ENCODE measurements at regions not wholly inside any gene's neighbourhood (a gene's known extent, or its start where the extent isn't known, plus 50 kb on each side); places are given as distances from the start of the nearest gene placed in this dataset.

DNA sequence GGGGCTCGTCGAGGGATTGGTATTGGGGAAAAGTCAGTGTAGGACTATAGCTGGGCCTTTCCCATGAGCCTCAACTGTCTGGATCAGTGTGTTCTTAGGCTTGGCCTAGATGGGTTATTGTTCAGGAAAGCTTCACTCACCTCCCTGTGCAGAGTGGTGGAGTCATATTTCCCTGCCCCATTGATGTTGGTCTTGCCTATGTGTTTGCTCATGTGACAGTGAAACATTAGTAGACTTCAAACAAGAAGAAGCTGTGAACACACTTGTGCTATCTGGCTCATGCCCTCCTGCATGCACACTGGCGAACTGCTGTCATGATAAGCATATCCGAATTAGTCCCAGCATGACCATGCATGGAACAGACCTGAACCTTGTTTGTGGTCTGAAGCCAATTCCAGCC is 171.1 kb downstream of the DHX35 start:
- no peak overlapping the region for H2AFZ ChIP-seq
- H3K27me3 ChIP-seq: no peaks in the 10 kb centered on the region
- H3K9me2 ChIP-seq (replicated peaks; ENCODE audit: insufficient read depth): no peaks in the 10 kb centered on the region
- H3K4me1 ChIP-seq (ENCODE audit: insufficient read depth): no peaks in the 10 kb centered on the region
- H4K20me1 ChIP-seq (ENCODE audit: insufficient read depth, poor library complexity, severe bottlenecking): no peaks in the 10 kb centered on the region
- no peak for DNase-seq (ENCODE audit: low spot score)
- H3K79me2 ChIP-seq: no peaks in the 10 kb centered on the region
- H3K4me3 ChIP-seq: no peak overlapping the region
- 97% methylated on average over 4 of the region's 4 CpGs for WGBS (ENCODE audit: low lambda C conversion rate, missing lambda C conversion rate)
- TF ChIP-seq EZH2 (IDR thresholded peaks at IDR 0.05; ENCODE audit: borderline replicate concordance) (no peak), EZH2phosphoT487 (IDR thresholded peaks at IDR 0.05; ENCODE audit: low read depth, severe bottlenecking, unreplicated experiment) (no peak), CTCF (IDR thresholded peaks at IDR 0.05; ENCODE audit: poor library complexity) (no peak)
- no peak overlapping the region for H3K27ac ChIP-seq
- H3K4me2 ChIP-seq: no peak overlapping the region
- H3K36me3 ChIP-seq (replicated peaks; ENCODE audit: insufficient read depth, low read depth): no peaks in the 10 kb centered on the region
- no peaks in the 10 kb centered on the region for H3K9me3 ChIP-seq (ENCODE audit: low read depth)

DNA sequence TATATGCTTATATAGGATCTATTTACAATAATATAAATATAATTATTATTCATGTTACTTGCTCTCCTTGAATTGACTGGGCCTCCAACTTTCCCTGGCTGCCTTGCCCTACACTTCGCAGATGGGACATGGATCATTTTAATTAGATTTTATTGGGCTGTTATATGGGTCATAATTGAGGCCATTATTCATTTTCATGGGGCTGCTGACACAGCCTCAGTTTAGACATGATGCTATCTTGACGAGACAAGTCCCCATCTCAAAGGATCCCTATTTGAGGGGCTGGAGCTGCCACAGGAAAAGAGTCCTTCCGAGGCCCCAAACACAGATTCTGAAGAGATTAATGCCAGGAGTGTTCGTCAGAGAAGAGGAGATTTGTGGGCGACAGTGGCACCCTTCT is 170.4 kb downstream of the DHX35 start:
- H3K27me3 ChIP-seq: no peaks in the 10 kb centered on the region
- no peaks in the 10 kb centered on the region for H4K20me1 ChIP-seq (ENCODE audit: insufficient read depth, poor library complexity, severe bottlenecking)
- no peak overlapping the region for H3K4me2 ChIP-seq
- TF ChIP-seq CTCF (IDR thresholded peaks at IDR 0.05; ENCODE audit: poor library complexity) (no peak), EZH2phosphoT487 (IDR thresholded peaks at IDR 0.05; ENCODE audit: low read depth, severe bottlenecking, unreplicated experiment) (no peak), EZH2 (IDR thresholded peaks at IDR 0.05; ENCODE audit: borderline replicate concordance) (no peak)
- no peak for DNase-seq (ENCODE audit: low spot score)
- H3K9me2 ChIP-seq (replicated peaks; ENCODE audit: insufficient read depth): no peaks in the 10 kb centered on the region
- WGBS (ENCODE audit: low lambda C conversion rate, missing lambda C conversion rate): 89% methylated on average over 5 of the region's 5 CpGs
- H3K4me1 ChIP-seq (ENCODE audit: insufficient read depth): no peaks in the 10 kb centered on the region
- H3K4me3 ChIP-seq: no peak overlapping the region
- no peaks in the 10 kb centered on the region for H3K79me2 ChIP-seq
- no peak overlapping the region for H3K27ac ChIP-seq
- H3K9me3 ChIP-seq (ENCODE audit: low read depth): no peaks in the 10 kb centered on the region
- H2AFZ ChIP-seq: no peak overlapping the region
- H3K36me3 ChIP-seq (replicated peaks; ENCODE audit: insufficient read depth, low read depth): no peaks in the 10 kb centered on the region

GRCh38 chr20:39132093-39132492 is 169.9 kb downstream of the DHX35 start:
- TF ChIP-seq EZH2phosphoT487 (IDR thresholded peaks at IDR 0.05; ENCODE audit: low read depth, severe bottlenecking, unreplicated experiment) (no peak), EZH2 (IDR thresholded peaks at IDR 0.05; ENCODE audit: borderline replicate concordance) (no peak), CTCF (IDR thresholded peaks at IDR 0.05; ENCODE audit: poor library complexity) (no peak)
- Histone ChIP-seq H3K36me3 (replicated peaks; ENCODE audit: insufficient read depth, low read depth) (no peaks in the 10 kb centered on the region), H3K4me2 (no peak overlapping the region), H3K27ac (no peak overlapping the region), H2AFZ (no peak overlapping the region), H4K20me1 (ENCODE audit: insufficient read depth, poor library complexity, severe bottlenecking) (no peaks in the 10 kb centered on the region), H3K79me2 (no peaks in the 10 kb centered on the region), H3K27me3 (no peaks in the 10 kb centered on the region), H3K4me1 (ENCODE audit: insufficient read depth) (no peaks in the 10 kb centered on the region), H3K9me3 (ENCODE audit: low read depth) (no peaks in the 10 kb centered on the region), H3K9me2 (replicated peaks; ENCODE audit: insufficient read depth) (no peaks in the 10 kb centered on the region), H3K4me3 (no peak overlapping the region)
- DNase-seq (ENCODE audit: low spot score): no peak

GRCh38 chr20:39130627-39131026 is 168.5 kb downstream of the DHX35 start:
- Histone ChIP-seq H3K4me2 (no peak overlapping the region), H3K36me3 (replicated peaks; ENCODE audit: insufficient read depth, low read depth) (no peaks in the 10 kb centered on the region), H2AFZ (no peak overlapping the region), H3K27ac (no peak overlapping the region), H3K9me3 (ENCODE audit: low read depth) (no peaks in the 10 kb centered on the region), H3K4me3 (no peak overlapping the region), H4K20me1 (ENCODE audit: insufficient read depth, poor library complexity, severe bottlenecking) (no peaks in the 10 kb centered on the region), H3K9me2 (replicated peaks; ENCODE audit: insufficient read depth) (no peaks in the 10 kb centered on the region), H3K79me2 (no peaks in the 10 kb centered on the region), H3K27me3 (no peaks in the 10 kb centered on the region), H3K4me1 (ENCODE audit: insufficient read depth) (no peaks in the 10 kb centered on the region)
- WGBS (ENCODE audit: low lambda C conversion rate, missing lambda C conversion rate): 83% methylated on average over 12 of the region's 12 CpGs
- TF ChIP-seq CTCF (IDR thresholded peaks at IDR 0.05; ENCODE audit: poor library complexity) (no peak), EZH2 (IDR thresholded peaks at IDR 0.05; ENCODE audit: borderline replicate concordance) (no peak), EZH2phosphoT487 (IDR thresholded peaks at IDR 0.05; ENCODE audit: low read depth, severe bottlenecking, unreplicated experiment) (no peak)
- no peak for DNase-seq (ENCODE audit: low spot score)
